ENCODE measurements at regions not wholly inside any gene's neighbourhood (a gene's known extent, or its start where the extent isn't known, plus 50 kb on each side); places are given as distances from the start of the nearest gene placed in this dataset.

- Histone ChIP-seq H3K4me1 (ENCODE audit: control insufficient read depth, low read length) (no peaks in the 10 kb centered on the region), H3K4me2 (ENCODE audit: low read length) (no peak overlapping the region), H3K27ac (ENCODE audit: low read depth, low read length) (no peak overlapping the region), H3K27me3 (ENCODE audit: control insufficient read depth, low read length) (peaks cover 4% of the 10 kb centered on the region; the same call in 1 of the 2 replicates), H3K4me3 (ENCODE audit: low read length) (no peak overlapping the region), H3K9me2 (replicated peaks; ENCODE audit: control insufficient read depth, low read length) (no peaks in the 10 kb centered on the region), H4K20me1 (ENCODE audit: control insufficient read depth, insufficient read depth, low read depth, low read length) (no peaks in the 10 kb centered on the region), H3K36me3 (ENCODE audit: control insufficient read depth, low read length) (no peaks in the 10 kb centered on the region), H3F3A (ENCODE audit: control insufficient read depth, insufficient read depth) (no peaks in the 10 kb centered on the region), H3K79me2 (ENCODE audit: control insufficient read depth, low read length) (no peaks in the 10 kb centered on the region), H3K9me3 (ENCODE audit: control insufficient read depth, insufficient read depth, low read length) (no peaks in the 10 kb centered on the region)
- TF ChIP-seq EZH2phosphoT487 (IDR thresholded peaks at IDR 0.05; ENCODE audit: borderline replicate concordance, low read length) (no peak), CTCF (IDR thresholded peaks at IDR 0.05; ENCODE audit: low read depth, low read length, poor library complexity, severe bottlenecking) (no peak)
These were observed 71.0 kb downstream of the TMPRSS5 start for GRCh38 chr11:113634940-113635575.

DNA sequence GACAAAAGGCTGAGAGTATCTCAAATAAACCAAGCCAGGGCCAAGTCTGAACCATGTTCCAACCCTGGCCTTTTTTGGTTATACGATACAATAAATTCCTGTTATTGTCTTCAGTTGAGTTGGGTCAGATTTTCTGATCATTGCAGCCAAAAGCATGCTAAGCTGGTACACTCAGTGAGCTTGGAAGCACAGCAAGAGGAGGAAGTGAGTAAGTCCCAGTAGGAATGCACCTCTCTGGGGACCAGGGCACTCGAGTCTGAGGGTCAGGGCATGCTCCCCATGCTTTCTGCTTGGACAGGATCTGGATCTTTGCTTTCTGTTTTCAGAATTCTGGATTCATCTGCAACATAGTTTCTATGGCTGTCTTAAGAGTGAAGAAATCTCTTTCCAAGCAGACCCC lies 73.1 kb downstream of the TMPRSS5 start:
- H3K9me3 ChIP-seq (ENCODE audit: control insufficient read depth, insufficient read depth, low read length) = no peaks in the 10 kb centered on the region

DNA sequence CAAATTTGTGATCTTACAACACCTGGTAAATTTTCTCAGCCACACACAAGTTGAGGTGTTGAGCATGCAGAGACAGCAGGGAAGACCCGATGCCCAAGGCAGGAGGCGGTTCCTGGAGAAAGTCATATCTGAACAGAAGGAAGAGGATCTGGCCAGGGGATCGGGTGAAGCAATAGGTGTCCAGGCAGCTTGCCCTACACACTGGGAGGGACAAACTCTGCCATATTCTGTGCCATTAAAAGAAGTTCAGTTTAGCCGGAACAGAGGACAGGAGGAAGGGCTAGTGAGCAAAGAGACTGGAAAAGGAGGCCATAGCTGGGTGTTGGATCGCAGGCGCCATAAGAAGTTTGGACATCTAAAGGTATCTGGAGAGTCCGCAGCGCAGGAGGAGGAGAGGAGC lies 76.5 kb downstream of the TMPRSS5 start:
- no peak overlapping the region for H3K4me3 ChIP-seq (ENCODE audit: low read length)
- no peaks in the 10 kb centered on the region for H3K4me1 ChIP-seq (ENCODE audit: control insufficient read depth, low read length)

More for the DNA sequence above, 73.1 kb downstream of the TMPRSS5 start:
- H3K4me3 ChIP-seq (ENCODE audit: low read length) = no peak overlapping the region
- H3F3A ChIP-seq (ENCODE audit: control insufficient read depth, insufficient read depth) = no peaks in the 10 kb centered on the region
- H3K4me1 ChIP-seq (ENCODE audit: control insufficient read depth, low read length) = no peaks in the 10 kb centered on the region
- no peak for TF ChIP-seq CTCF (IDR thresholded peaks at IDR 0.05; ENCODE audit: low read depth, low read length, poor library complexity, severe bottlenecking)
- no peak for TF ChIP-seq EZH2phosphoT487 (IDR thresholded peaks at IDR 0.05; ENCODE audit: borderline replicate concordance, low read length)
- H3K36me3 ChIP-seq (ENCODE audit: control insufficient read depth, low read length) = no peaks in the 10 kb centered on the region
- peaks cover 6% of the 10 kb centered on the region; the same call in 1 of the 2 replicates for H3K27me3 ChIP-seq (ENCODE audit: control insufficient read depth, low read length)
- H3K9me2 ChIP-seq (replicated peaks; ENCODE audit: control insufficient read depth, low read length) = no peaks in the 10 kb centered on the region
- H3K27ac ChIP-seq (ENCODE audit: low read depth, low read length) = no peak overlapping the region
- no peak overlapping the region for H3K4me2 ChIP-seq (ENCODE audit: low read length)
- no peaks in the 10 kb centered on the region for H4K20me1 ChIP-seq (ENCODE audit: control insufficient read depth, insufficient read depth, low read depth, low read length)
- H3K79me2 ChIP-seq (ENCODE audit: control insufficient read depth, low read length) = no peaks in the 10 kb centered on the region

More for the DNA sequence above, 76.5 kb downstream of the TMPRSS5 start:
- Histone ChIP-seq H3F3A (ENCODE audit: control insufficient read depth, insufficient read depth) (no peaks in the 10 kb centered on the region), H4K20me1 (ENCODE audit: control insufficient read depth, insufficient read depth, low read depth, low read length) (no peaks in the 10 kb centered on the region), H3K9me2 (replicated peaks; ENCODE audit: control insufficient read depth, low read length) (no peaks in the 10 kb centered on the region), H3K27ac (ENCODE audit: low read depth, low read length) (no peak overlapping the region), H3K36me3 (ENCODE audit: control insufficient read depth, low read length) (no peaks in the 10 kb centered on the region), H3K9me3 (ENCODE audit: control insufficient read depth, insufficient read depth, low read length) (no peaks in the 10 kb centered on the region), H3K79me2 (ENCODE audit: control insufficient read depth, low read length) (no peaks in the 10 kb centered on the region), H3K27me3 (ENCODE audit: control insufficient read depth, low read length) (peaks cover 6% of the 10 kb centered on the region; the same call in 1 of the 2 replicates), H3K4me2 (ENCODE audit: low read length) (no peak overlapping the region)
- TF ChIP-seq EZH2phosphoT487 (IDR thresholded peaks at IDR 0.05; ENCODE audit: borderline replicate concordance, low read length) (no peak), CTCF (IDR thresholded peaks at IDR 0.05; ENCODE audit: low read depth, low read length, poor library complexity, severe bottlenecking) (no peak)
